ENCODE measurements at regions not wholly inside any gene's neighbourhood (a gene's known extent, or its start where the extent isn't known, plus 50 kb on each side); places are given as distances from the start of the nearest gene placed in this dataset.

DNA sequence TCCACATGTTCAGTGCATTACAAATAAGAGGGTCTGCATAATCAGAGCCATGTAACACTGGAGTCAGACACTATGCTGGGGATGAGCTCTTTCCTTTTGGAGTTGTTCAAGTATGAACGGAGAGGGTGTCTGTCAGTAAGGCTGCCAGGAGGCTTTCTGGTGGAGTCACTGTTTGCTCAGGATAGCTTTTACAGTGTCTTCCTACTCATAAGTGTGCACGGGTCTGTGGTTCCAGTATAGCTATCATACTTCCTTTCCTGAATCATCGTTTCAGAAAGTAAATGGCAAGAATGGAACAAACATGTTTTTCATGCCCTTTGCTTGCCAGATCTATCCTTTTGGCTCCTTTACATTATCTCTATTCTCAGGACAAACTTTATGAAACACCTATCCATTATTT lies 152.7 kb upstream of the CDH11 start:
- no peaks in the 10 kb centered on the region for H3K27me3 ChIP-seq
- H3K4me3 ChIP-seq: no peak overlapping the region
- 49 to 62% methylated on average over 3 of the region's 3 CpGs for WGBS, 2 donors
- no peak overlapping the region for H3K27ac ChIP-seq
- H3K36me3 ChIP-seq (replicated peaks in 1 of 2; ENCODE audit: insufficient read depth in 1 of 2, low read depth in 2 of 2): no peaks in the 10 kb centered on the region
- TF ChIP-seq, protein P1, sequence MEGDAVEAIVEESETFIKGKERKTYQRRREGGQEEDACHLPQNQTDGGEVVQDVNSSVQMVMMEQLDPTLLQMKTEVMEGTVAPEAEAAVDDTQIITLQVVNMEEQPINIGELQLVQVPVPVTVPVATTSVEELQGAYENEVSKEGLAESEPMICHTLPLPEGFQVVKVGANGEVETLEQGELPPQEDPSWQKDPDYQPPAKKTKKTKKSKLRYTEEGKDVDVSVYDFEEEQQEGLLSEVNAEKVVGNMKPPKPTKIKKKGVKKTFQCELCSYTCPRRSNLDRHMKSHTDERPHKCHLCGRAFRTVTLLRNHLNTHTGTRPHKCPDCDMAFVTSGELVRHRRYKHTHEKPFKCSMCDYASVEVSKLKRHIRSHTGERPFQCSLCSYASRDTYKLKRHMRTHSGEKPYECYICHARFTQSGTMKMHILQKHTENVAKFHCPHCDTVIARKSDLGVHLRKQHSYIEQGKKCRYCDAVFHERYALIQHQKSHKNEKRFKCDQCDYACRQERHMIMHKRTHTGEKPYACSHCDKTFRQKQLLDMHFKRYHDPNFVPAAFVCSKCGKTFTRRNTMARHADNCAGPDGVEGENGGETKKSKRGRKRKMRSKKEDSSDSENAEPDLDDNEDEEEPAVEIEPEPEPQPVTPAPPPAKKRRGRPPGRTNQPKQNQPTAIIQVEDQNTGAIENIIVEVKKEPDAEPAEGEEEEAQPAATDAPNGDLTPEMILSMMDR (IDR thresholded peaks at IDR 0.05): no peak
- TF ChIP-seq POLR2A (IDR thresholded peaks at IDR 0.05): no peak
- H3K9me3 ChIP-seq: no peaks in the 10 kb centered on the region
- intact Hi-C loops (cut with DNase I): no loop called here
- H3K4me1 ChIP-seq: no peaks in the 10 kb centered on the region
- ATAC-seq: no peak
- DNase-seq: no peak

- Histone ChIP-seq H3K36me3 (replicated peaks in 1 of 2; ENCODE audit: insufficient read depth in 1 of 2, low read depth in 2 of 2) (no peaks in the 10 kb centered on the region), H3K9me3 (no peaks in the 10 kb centered on the region), H3K27ac (no peak overlapping the region), H3K27me3 (no peaks in the 10 kb centered on the region), H3K4me1 (no peaks in the 10 kb centered on the region), H3K4me3 (no peak overlapping the region)
- DNase-seq (no peak), ATAC-seq (no peak)
- TF ChIP-seq POLR2A (IDR thresholded peaks at IDR 0.05): no peak
- TF ChIP-seq, protein P1 (IDR thresholded peaks at IDR 0.05): no peak
- WGBS, 2 donors: 71 to 73% methylated on average over 4 of the region's 4 CpGs
- intact Hi-C loops (cut with DNase I): no loop called here
Observed at GRCh38 chr16:65272699-65273414, 151.0 kb upstream of the CDH11 start.

DNA sequence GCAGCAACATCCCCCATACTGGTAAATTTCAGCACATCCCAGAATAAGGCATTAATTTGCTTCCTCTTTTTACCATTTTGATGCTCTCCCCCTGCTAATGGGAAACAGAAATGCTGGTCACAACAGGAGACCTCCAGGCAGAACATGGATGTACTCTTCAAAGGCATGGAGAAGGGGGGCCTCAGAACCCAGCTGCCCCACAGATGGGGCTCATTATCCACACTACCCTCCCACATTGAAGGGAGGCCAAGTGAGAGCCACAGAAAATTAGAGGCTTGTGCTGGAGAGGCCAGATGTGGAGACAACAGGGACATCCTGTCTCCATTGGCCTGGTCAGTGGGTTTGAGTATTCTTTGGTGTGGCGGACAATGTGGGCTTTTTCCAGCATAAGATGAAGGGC lies 150.1 kb upstream of the CDH11 start:
- Histone ChIP-seq H3K27me3 (no peaks in the 10 kb centered on the region), H3K4me1 (no peaks in the 10 kb centered on the region), H3K36me3 (replicated peaks in 1 of 2; ENCODE audit: insufficient read depth in 1 of 2, low read depth in 2 of 2) (no peaks in the 10 kb centered on the region), H3K9me3 (no peaks in the 10 kb centered on the region), H3K27ac (no peak overlapping the region), H3K4me3 (no peak overlapping the region)
- TF ChIP-seq, protein P1 (IDR thresholded peaks at IDR 0.05): no peak
- TF ChIP-seq POLR2A (IDR thresholded peaks at IDR 0.05): no peak
- intact Hi-C loops (cut with DNase I): no loop called here
- 0 to 50% methylated on average over 1 of the region's 1 CpG for WGBS, 2 donors
- no peak for ATAC-seq
- DNase-seq: no peak

DNA sequence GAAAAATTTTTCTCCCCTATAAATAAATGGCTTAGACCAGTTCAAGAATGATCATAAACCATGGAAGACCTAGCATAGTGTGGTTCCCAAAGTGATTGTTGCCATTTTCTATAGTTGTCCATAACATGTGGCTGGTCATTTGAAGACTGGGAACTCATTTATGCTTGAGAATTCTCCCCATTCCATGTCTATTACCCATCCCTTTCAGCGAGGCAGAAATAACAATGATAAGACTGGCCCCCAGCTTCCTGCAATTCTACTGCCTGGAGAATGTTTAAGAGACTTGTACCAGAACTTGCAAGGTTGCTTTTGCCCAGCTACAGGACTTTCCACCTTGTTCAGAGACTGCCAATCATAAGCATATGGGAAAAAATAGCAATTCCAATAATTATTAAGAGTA lies 146.5 kb upstream of the CDH11 start:
- Histone ChIP-seq H3K4me3 (no peak overlapping the region), H3K27ac (no peak overlapping the region), H3K27me3 (no peaks in the 10 kb centered on the region), H3K4me1 (no peaks in the 10 kb centered on the region), H3K9me3 (no peaks in the 10 kb centered on the region), H3K36me3 (replicated peaks in 1 of 2; ENCODE audit: insufficient read depth in 1 of 2, low read depth in 2 of 2) (no peaks in the 10 kb centered on the region)
- ATAC-seq: no peak
- TF ChIP-seq POLR2A (IDR thresholded peaks at IDR 0.05): no peak
- TF ChIP-seq, protein P1 (IDR thresholded peaks at IDR 0.05): no peak
- intact Hi-C loops (cut with DNase I): no loop called here
- DNase-seq: no peak
- WGBS, 2 donors: 43 to 47% methylated on average over 1 of the region's 1 CpG

DNA sequence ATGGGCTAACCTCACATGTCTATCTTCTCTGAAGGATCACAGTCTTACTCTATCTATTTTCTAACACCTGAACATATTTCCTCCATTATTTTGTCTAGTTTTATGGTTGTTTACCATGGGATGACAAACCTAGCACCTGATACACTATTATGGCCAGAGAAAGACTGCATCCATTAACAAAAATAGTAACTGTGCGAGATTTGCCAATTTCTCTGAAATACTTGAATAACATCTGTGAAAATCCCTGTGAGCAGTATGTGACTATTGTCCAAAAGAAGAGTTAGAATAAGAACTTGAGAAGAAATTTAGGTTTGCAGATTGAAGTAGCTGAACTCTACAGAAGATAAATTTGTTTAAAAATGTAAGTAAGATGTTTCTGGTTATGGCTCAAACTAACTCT lies 142.0 kb upstream of the CDH11 start:
- Histone ChIP-seq H3K27me3 (no peaks in the 10 kb centered on the region), H3K4me3 (no peak overlapping the region), H3K27ac (no peak overlapping the region), H3K36me3 (replicated peaks in 1 of 2; ENCODE audit: insufficient read depth in 1 of 2, low read depth in 2 of 2) (no peaks in the 10 kb centered on the region), H3K4me1 (no peaks in the 10 kb centered on the region), H3K9me3 (no peaks in the 10 kb centered on the region)
- 85 to 96% methylated on average over 1 of the region's 1 CpG for WGBS, 2 donors
- intact Hi-C loops (cut with DNase I): no loop called here
- no peak for ATAC-seq
- no peak for DNase-seq
- no peak for TF ChIP-seq POLR2A (IDR thresholded peaks at IDR 0.05)
- TF ChIP-seq, protein P1 (IDR thresholded peaks at IDR 0.05): no peak
